ENCODE measurements at regions not wholly inside any gene's neighbourhood (a gene's known extent, or its start where the extent isn't known, plus 50 kb on each side); places are given as distances from the start of the nearest gene placed in this dataset.

GRCh38 chr20:22074635-22075034 lies 369.2 kb downstream of the PAX1 start:
- TF ChIP-seq REST (IDR thresholded peaks at IDR 0.05) (no peak), YY1 (IDR thresholded peaks at IDR 0.05) (no peak), FOXA2 (IDR thresholded peaks at IDR 0.05) (no peak), MAX (IDR thresholded peaks at IDR 0.05) (no peak), HNF4A (conservative IDR thresholded peaks at IDR 0.05) (no peak), EGR1 (IDR thresholded peaks at IDR 0.05; ENCODE audit: low read depth in 2 of 2) (no peak), SP1 (IDR thresholded peaks at IDR 0.05) (no peak), RAD21 (IDR thresholded peaks at IDR 0.05) (no peak), GABPA (IDR thresholded peaks at IDR 0.05 in 1 of 2, conservative IDR thresholded peaks at IDR 0.05 in 1 of 2) (no peak), JUND (IDR thresholded peaks at IDR 0.05) (no peak), NR2F2 (IDR thresholded peaks at IDR 0.05) (no peak), ATF3 (IDR thresholded peaks at IDR 0.05) (no peak), TAF1 (conservative IDR thresholded peaks at IDR 0.05) (no peak)
- no peak overlapping the region for H3K4me3 ChIP-seq (ENCODE audit: low read depth in 1 of 3, low read length in 3 of 3)
- DNase-seq (ENCODE audit: low spot score): no peak
- H3K9ac ChIP-seq (ENCODE audit: low read depth in 1 of 2, low read length in 2 of 2): no peak overlapping the region
- no peak overlapping the region for H3K27ac ChIP-seq (ENCODE audit: low read depth in 1 of 2, low read length in 2 of 2)
- no peaks in the 10 kb centered on the region for H3K27me3 ChIP-seq (ENCODE audit: control insufficient read depth in 4 of 4, insufficient read depth in 4 of 4, low read length in 3 of 4)
- H3K9me3 ChIP-seq (ENCODE audit: control insufficient read depth in 4 of 4, low read length in 3 of 4): no peaks in the 10 kb centered on the region
- 87% methylated on average over 1 of the region's 1 CpG for WGBS
- H3K4me1 ChIP-seq (ENCODE audit: control insufficient read depth in 4 of 4, insufficient read depth in 4 of 4, low read length in 3 of 4): no peaks in the 10 kb centered on the region
- no peaks in the 10 kb centered on the region for H3K36me3 ChIP-seq (ENCODE audit: control insufficient read depth in 4 of 4, insufficient read depth in 3 of 4, low read depth in 1 of 4, low read length in 3 of 4)

- Histone ChIP-seq H3K36me3 (ENCODE audit: control insufficient read depth in 4 of 4, insufficient read depth in 3 of 4, low read depth in 1 of 4, low read length in 3 of 4) (no peaks in the 10 kb centered on the region), H3K27me3 (ENCODE audit: control insufficient read depth in 4 of 4, insufficient read depth in 4 of 4, low read length in 3 of 4) (no peaks in the 10 kb centered on the region), H3K27ac (ENCODE audit: low read depth in 1 of 2, low read length in 2 of 2) (no peak overlapping the region), H3K9ac (ENCODE audit: low read depth in 1 of 2, low read length in 2 of 2) (no peak overlapping the region), H3K4me1 (ENCODE audit: control insufficient read depth in 4 of 4, insufficient read depth in 4 of 4, low read length in 3 of 4) (no peaks in the 10 kb centered on the region), H3K4me3 (ENCODE audit: low read depth in 1 of 3, low read length in 3 of 3) (no peak overlapping the region), H3K9me3 (ENCODE audit: control insufficient read depth in 4 of 4, low read length in 3 of 4) (no peaks in the 10 kb centered on the region)
- TF ChIP-seq CTCF (IDR thresholded peaks at IDR 0.05; ENCODE audit: low read depth, low read length, missing input control) (no peak), YY1 (IDR thresholded peaks at IDR 0.05) (no peak), GABPA (IDR thresholded peaks at IDR 0.05 in 1 of 2, conservative IDR thresholded peaks at IDR 0.05 in 1 of 2) (no peak), ATF3 (IDR thresholded peaks at IDR 0.05) (no peak), FOXA1 (IDR thresholded peaks at IDR 0.05) (no peak), EGR1 (IDR thresholded peaks at IDR 0.05; ENCODE audit: low read depth in 2 of 2) (no peak), TAF1 (conservative IDR thresholded peaks at IDR 0.05) (no peak), REST (IDR thresholded peaks at IDR 0.05) (no peak), SP1 (IDR thresholded peaks at IDR 0.05) (no peak), HNF4A (conservative IDR thresholded peaks at IDR 0.05) (no peak), RAD21 (IDR thresholded peaks at IDR 0.05) (no peak), ZBTB33 (IDR thresholded peaks at IDR 0.05) (no peak)
- DNase-seq (ENCODE audit: low spot score): no peak
- WGBS: 78% methylated on average over 2 of the region's 2 CpGs
Observed at GRCh38 chr20:22071841-22072240, 366.4 kb downstream of the PAX1 start.

Data from liver (tissue), 8 donors.